ENCODE measurements at regions not wholly inside any gene's neighbourhood (a gene's known extent, or its start where the extent isn't known, plus 50 kb on each side); places are given as distances from the start of the nearest gene placed in this dataset.

GRCh38 chr5:88389338-88390095 is 120.9 kb upstream of the TMEM161B start:
- no peak for TF ChIP-seq ZSCAN9 (CRISPR knock-in tag; IDR thresholded peaks at IDR 0.05; ENCODE audit: borderline replicate concordance)
- TF ChIP-seq, protein P1, sequence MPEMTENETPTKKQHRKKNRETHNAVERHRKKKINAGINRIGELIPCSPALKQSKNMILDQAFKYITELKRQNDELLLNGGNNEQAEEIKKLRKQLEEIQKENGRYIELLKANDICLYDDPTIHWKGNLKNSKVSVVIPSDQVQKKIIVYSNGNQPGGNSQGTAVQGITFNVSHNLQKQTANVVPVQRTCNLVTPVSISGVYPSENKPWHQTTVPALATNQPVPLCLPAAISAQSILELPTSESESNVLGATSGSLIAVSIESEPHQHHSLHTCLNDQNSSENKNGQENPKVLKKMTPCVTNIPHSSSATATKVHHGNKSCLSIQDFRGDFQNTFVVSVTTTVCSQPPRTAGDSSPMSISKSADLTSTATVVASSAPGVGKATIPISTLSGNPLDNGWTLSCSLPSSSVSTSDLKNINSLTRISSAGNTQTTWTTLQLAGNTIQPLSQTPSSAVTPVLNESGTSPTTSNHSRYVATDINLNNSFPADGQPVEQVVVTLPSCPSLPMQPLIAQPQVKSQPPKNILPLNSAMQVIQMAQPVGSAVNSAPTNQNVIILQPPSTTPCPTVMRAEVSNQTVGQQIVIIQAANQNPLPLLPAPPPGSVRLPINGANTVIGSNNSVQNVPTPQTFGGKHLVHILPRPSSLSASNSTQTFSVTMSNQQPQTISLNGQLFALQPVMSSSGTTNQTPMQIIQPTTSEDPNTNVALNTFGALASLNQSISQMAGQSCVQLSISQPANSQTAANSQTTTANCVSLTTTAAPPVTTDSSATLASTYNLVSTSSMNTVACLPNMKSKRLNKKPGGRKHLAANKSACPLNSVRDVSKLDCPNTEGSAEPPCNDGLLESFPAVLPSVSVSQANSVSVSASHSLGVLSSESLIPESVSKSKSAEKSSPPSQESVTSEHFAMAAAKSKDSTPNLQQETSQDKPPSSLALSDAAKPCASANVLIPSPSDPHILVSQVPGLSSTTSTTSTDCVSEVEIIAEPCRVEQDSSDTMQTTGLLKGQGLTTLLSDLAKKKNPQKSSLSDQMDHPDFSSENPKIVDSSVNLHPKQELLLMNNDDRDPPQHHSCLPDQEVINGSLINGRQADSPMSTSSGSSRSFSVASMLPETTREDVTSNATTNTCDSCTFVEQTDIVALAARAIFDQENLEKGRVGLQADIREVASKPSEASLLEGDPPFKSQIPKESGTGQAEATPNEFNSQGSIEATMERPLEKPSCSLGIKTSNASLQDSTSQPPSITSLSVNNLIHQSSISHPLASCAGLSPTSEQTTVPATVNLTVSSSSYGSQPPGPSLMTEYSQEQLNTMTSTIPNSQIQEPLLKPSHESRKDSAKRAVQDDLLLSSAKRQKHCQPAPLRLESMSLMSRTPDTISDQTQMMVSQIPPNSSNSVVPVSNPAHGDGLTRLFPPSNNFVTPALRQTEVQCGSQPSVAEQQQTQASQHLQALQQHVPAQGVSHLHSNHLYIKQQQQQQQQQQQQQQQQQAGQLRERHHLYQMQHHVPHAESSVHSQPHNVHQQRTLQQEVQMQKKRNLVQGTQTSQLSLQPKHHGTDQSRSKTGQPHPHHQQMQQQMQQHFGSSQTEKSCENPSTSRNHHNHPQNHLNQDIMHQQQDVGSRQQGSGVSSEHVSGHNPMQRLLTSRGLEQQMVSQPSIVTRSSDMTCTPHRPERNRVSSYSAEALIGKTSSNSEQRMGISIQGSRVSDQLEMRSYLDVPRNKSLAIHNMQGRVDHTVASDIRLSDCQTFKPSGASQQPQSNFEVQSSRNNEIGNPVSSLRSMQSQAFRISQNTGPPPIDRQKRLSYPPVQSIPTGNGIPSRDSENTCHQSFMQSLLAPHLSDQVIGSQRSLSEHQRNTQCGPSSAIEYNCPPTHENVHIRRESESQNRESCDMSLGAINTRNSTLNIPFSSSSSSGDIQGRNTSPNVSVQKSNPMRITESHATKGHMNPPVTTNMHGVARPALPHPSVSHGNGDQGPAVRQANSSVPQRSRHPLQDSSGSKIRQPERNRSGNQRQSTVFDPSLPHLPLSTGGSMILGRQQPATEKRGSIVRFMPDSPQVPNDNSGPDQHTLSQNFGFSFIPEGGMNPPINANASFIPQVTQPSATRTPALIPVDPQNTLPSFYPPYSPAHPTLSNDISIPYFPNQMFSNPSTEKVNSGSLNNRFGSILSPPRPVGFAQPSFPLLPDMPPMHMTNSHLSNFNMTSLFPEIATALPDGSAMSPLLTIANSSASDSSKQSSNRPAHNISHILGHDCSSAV (CRISPR knock-in tag; IDR thresholded peaks at IDR 0.05; ENCODE audit: borderline replicate concordance): no peak
- TF ChIP-seq FOXJ3 (CRISPR knock-in tag; IDR thresholded peaks at IDR 0.05; ENCODE audit: borderline replicate concordance): no peak
- TF ChIP-seq U2AF1 (optimal IDR thresholded peaks at IDR 0.05; ENCODE audit: low read depth, low read length): no peak
- no peak for TF ChIP-seq CTCF (CRISPR knock-in tag; IDR thresholded peaks at IDR 0.05)
- TF ChIP-seq, protein P2, sequence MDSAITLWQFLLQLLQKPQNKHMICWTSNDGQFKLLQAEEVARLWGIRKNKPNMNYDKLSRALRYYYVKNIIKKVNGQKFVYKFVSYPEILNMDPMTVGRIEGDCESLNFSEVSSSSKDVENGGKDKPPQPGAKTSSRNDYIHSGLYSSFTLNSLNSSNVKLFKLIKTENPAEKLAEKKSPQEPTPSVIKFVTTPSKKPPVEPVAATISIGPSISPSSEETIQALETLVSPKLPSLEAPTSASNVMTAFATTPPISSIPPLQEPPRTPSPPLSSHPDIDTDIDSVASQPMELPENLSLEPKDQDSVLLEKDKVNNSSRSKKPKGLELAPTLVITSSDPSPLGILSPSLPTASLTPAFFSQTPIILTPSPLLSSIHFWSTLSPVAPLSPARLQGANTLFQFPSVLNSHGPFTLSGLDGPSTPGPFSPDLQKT (CRISPR knock-in tag; IDR thresholded peaks at IDR 0.05; ENCODE audit: borderline replicate concordance): no peak
- TF ChIP-seq JUND (CRISPR knock-in tag; IDR thresholded peaks at IDR 0.05): no peak
- TF ChIP-seq, protein P3, sequence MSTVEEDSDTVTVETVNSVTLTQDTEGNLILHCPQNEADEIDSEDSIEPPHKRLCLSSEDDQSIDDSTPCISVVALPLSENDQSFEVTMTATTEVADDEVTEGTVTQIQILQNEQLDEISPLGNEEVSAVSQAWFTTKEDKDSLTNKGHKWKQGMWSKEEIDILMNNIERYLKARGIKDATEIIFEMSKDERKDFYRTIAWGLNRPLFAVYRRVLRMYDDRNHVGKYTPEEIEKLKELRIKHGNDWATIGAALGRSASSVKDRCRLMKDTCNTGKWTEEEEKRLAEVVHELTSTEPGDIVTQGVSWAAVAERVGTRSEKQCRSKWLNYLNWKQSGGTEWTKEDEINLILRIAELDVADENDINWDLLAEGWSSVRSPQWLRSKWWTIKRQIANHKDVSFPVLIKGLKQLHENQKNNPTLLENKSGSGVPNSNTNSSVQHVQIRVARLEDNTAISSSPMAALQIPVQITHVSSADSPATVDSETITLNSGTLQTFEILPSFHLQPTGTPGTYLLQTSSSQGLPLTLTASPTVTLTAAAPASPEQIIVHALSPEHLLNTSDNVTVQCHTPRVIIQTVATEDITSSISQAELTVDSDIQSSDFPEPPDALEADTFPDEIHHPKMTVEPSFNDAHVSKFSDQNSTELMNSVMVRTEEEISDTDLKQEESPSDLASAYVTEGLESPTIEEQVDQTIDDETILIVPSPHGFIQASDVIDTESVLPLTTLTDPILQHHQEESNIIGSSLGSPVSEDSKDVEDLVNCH (CRISPR knock-in tag; IDR thresholded peaks at IDR 0.05): no peak
- no peak for TF ChIP-seq ZNF180 (CRISPR knock-in tag; IDR thresholded peaks at IDR 0.05; ENCODE audit: borderline replicate concordance, low read depth)
- TF ChIP-seq CHD2 (IDR thresholded peaks at IDR 0.05; ENCODE audit: low read depth, low read length): no peak
- TF ChIP-seq NFE2L1 (CRISPR knock-in tag; IDR thresholded peaks at IDR 0.05; ENCODE audit: borderline replicate concordance): no peak
- no peak for TF ChIP-seq EP300 (IDR thresholded peaks at IDR 0.05; ENCODE audit: low read depth in 2 of 2, low read length in 2 of 2)
- TF ChIP-seq EP300 (CRISPR knock-in tag; IDR thresholded peaks at IDR 0.05; ENCODE audit: borderline replicate concordance): no peak
- TF ChIP-seq ZNF780A (CRISPR knock-in tag; IDR thresholded peaks at IDR 0.05): no peak
- TF ChIP-seq ZNF609 (CRISPR knock-in tag; IDR thresholded peaks at IDR 0.05; ENCODE audit: borderline replicate concordance): no peak
